GM19025 (cell line): ENCODE measurements at regions not wholly inside any gene's neighbourhood (a gene's known extent, or its start where the extent isn't known, plus 50 kb on each side); places are given as distances from the start of the nearest gene placed in this dataset.
"Not testable (repeated sequence)": the region's sequence is repeated elsewhere in the genome, so short reads cannot be mapped to it uniquely, and the experiment has no call there.

Source experiments
- ATAC-seq: cut with Tn5 transposase; IDR thresholded peaks from one replicate; pipeline ENCODE4 v1.9.1; 2021; ENCODE audit warnings: mild to moderate bottlenecking, low read depth, moderate library complexity; ENCODE audit not compliant: unreplicated experiment

DNA sequence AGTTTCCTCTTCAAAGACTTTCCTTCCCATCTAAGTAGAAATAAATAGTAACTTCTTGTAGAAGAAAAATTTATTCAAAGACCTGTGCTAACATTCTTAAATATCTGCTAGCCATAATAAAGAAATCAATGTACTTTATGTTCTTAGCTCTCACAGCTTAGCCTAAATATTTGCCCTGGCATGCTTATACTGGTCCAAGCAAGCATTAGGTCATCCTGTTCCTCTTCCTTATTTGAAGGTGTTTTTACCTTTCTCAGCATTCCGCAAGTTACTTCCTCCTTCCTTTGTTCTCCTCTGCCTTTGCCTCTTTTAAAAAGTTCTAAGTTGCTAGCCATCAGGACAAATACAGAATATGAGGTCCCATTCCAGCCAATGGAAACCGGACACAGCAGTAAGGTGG, 623.9 kb downstream of the EPM2A start:
- ATAC-seq = not testable (repeated sequence)

DNA sequence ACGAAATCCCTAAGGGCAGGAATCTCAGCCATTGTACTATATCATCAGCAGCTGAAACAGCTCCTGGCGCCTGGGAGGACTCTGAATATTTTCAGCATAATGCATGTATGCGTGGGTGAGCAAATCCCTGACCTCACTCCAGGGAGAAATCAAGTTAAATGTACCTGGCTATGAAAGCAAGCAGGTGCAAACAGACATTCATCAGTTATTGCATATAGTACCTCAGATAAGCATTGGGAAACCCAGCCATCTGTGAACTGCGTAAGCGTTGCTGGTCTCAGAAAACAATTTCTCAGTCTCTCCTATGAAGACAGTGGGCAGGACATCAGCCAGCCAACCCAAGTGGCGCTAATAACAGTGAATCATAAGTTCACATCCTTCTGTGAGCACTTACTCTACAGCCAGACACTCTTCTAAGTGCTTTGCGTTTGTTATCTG, 622.6 kb downstream of the EPM2A start:
- no peak for ATAC-seq

DNA sequence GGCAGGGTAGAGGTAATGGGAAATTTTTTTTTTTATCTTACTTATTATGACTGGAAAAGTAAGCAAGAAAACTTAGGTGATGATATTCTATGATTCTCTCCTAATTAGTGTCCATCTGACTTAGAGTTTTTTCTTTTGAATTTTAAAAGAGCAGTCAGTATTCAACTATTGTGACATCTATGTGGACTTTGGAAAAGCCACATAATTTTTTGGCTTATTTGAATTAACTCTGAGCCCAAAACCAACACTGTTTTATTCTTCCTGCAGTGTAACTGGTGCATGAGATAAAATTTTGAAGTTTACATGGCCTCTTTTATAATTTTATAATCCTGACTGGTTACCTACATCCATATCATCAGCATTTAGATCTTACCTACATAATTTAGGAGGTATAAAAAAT, 619.7 kb downstream of the EPM2A start:
- no peak for ATAC-seq

DNA sequence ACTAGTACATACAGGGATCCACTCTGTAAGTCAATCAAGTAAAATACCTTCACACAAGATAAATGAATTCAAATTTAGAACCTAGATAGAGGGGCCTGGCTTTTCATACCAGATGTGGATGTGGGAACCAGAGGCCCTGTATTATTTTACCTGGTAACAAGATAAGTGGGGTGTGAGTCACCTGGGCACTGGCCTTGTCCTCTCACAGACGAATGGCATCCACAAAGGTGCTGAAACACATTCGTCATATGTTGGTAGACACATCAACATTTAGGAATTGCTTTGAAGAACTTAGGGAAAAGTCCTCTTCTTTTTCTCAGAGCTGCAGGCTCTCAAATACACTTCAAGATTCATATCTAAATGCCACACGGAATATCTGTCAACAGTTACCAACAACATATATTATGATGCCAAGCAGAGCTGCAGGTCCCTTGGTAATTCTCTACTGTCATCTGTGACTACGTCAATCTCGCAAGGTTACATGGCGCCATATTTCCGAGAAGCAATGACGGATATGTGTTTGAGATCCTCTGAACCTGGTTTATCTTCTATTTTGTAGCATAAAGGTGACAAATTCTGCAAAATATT, 618.6 kb downstream of the EPM2A start:
- ATAC-seq = no peak

DNA sequence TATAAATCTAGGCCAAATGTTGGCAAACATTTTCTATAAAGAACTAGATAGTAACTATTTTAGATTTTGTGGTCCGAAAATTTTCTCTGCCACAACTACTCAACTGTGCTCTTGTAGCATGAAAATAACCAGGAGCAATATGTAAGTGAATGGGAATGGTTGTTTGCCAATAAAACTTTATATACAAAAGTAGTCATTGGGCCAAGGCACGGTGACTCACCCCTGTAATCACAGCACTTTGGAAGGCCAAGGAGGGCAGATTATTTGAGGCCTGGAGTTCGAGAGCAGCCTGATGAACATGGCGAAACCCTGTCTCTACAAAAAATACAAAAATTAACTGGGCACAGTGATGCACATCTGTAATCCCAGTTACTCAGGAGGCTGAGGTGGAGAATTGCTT, 617.1 kb downstream of the EPM2A start:
- no peak for ATAC-seq

DNA sequence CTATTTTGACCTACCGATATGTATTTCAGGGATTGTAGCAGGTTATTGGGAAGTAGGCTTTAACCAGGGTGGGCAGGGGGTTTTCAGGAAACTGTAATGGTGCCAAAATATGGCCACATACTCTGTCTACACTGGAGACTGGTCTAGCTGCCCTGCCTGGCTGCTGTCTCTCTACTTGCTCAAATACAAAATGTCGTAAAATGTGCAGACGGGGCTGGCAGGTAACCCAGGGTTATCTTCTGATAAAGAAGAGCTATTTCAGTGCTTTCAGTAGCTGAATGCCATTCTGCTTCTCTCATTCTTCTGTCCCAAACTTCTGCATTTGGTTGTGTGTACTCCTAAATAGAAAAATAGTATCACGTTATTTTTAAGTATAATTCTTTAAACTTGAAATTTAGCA, 616.2 kb downstream of the EPM2A start:
- ATAC-seq = no peak

DNA sequence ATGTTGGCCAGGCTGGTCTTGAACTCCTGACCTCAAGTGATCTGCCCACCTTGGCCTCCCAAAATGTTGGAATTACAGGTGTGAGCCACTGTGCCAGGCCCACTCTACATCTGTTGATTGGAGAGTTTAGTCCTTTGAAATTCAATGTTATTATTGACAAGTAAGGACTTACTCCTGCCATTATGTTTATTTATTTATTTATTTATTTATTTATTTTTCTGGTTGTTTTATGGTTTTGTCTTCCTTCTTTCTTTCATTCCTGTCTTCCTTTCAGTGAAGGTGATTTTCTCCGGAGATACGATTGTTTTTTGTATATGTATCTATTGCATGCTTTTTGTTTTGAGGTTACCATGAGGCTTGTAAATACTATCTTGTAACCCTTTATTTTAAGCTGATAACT, 602.6 kb downstream of the EPM2A start:
- ATAC-seq = no peak

DNA sequence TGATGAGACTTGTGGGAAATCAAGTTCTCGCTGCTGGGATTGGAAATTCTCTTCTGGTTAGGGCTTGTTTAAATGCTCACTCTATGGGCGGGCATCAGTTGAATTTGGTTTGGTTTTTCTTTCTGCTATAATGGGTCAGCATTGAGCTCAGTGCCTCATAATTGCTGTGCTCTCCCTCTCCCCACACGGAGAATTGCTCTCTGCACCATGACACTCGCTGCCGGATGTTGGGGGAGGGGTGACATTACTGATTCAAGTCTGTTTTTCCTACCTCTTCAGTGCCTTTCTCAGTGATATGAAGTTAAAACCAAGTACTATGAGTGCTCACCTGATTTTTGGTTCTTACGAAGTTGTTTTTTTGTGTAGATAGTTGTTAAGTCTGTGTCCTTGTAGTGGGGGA, 599.6 kb downstream of the EPM2A start:
- ATAC-seq = no peak

DNA sequence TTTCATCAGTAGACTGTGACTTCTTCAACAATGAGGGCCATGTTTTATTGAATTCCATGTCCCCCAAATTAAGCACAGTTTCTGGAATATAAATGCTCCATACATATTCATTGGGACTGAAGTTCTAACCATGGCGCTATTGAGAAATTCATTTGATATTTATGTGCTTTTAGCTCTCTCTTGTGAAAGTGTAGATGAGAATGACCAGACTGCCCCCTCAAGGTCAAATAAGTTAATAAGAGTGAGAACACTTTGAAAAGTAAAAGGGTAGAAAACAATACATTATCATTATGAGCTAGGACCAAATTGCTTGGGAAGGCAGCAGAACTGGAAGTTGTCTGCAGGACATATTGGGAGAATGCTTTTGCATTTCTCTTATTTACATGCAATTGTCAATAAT, 597.9 kb downstream of the EPM2A start:
- no peak for ATAC-seq

DNA sequence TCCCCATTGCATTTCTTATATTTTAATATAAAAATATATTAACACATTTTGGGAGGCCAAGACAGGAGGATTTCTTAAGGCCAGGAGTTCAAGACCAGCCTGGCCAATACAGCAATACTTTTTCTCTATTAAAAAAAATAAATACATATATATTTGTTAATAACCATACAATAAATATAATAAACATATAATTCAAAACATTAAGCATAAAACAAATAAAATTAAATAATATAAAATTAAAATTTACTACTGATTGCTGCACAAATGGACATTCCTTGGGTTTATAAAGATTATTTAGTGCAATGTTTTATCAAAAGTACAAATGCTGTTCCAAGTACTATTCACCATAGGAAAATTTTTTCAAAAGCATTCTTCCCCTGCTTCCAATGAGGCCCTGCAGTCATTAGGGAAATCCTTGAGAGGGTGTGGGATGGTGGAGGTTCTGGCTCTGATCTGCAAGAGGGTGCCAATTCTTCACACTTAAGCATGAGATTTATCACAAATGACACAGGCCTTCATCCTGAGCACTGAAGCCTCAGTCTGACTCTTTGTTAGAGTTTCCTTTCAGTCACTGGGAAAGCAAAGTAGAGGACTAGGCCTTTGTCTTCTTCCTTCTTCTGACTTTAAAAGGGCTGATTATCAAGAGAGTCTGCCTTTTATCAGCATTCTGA, 596.7 kb downstream of the EPM2A start:
- ATAC-seq = no peak

DNA sequence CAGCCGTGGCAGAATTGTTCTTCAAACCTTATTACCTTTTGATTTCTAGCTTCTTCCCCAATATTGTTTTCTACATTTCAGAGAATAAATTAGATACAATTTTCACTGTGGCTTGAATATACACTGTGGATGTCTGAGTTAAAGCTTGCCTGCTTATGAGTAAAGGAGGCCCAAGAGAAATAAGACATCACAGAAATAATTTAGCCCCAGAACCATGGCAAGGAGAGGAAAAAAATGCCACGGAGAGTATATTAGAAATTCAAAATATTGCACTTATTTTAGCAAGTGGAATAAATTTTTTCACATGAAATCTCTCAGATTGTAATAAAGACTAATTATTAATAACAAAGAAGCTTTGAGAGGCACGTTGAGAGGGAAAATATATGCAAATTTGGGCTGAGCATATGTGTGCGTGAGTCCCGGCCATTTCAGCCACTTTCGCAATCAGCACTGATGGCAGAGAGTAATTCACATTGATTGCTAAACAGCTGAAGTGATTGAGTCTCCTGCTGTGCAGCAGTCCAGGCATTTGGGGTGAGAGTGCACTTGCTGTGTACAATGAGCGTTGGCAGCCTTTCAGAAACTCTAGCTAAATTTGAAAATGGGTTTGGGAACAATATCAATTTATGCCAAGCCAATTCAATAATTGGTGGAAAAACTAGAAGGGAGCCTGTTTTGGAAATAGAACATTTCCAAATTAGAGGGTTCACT, 596.0 kb downstream of the EPM2A start:
- ATAC-seq = no peak

DNA sequence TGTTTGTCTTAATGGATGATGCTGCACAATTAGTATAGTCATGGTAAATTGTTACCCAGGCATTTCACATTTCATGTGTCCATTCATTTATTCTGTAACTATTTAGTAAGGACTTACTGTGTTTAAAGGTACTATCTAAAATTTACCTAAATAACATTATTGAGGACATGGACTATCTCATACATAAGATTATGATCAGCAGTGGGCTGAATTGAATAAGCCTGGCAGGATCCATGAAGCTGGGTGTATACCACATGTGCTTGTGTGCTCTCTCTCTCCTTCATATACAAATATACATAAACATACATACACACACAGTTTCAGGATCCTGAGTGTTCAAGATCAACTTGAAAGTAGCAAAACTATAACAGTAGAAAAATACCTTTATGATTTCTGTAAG, 595.4 kb downstream of the EPM2A start:
- ATAC-seq = no peak

DNA sequence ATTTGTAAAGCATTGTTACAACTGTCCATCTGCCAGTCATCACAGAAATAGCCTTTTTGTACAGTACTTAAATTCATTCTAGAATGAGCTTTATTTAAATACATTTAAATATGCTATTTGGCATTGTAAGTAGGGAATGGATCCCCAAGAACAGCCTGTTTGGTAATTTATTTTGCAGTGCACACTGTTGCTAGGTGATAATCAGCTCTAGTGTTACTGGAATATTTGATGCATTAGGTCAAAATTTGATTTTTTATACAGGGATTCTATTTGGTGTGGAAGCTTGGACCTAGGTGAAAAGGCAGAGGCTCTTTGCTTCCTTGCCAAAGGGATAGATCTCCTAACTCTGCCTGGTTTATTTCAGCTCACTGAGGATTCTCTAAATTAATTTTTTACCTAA, 593.7 kb downstream of the EPM2A start:
- no peak for ATAC-seq

DNA sequence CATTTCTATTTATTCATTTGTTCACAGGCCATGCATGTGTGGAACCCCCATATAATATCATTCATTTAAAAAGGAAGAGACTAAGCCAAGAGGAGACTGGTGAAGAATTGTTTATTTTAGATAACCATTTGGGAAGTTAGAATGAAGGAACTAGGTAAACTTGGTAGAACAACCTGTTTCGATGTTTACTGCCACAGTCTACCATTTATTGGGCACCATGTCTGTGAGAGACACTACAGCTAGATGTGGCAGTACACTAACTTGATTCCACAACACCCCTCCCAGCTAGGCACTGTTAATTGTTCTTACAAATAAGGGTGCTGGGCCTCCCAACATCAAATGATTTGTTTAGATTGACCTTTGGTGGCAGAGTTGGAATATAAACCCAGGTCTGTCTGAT, 592.4 kb downstream of the EPM2A start:
- ATAC-seq = no peak

DNA sequence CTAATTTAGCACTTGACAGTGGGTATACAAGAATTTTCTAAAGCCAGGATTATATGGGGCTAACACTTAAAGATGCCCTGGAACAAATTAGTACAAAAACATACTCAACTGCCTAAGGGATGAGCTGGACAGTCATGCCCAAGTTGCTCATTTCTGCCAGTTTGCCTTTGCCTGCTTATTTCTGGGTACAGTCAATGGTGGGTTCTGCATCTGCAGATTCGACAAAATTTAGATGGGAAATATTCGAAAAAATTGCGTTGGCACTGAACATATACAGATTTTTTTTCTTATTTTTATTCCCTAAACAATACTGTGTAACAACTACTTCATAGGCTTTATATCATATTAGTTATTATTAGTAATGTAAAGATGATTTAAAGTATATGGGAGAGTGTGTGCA, 591.9 kb downstream of the EPM2A start:
- no peak for ATAC-seq

DNA sequence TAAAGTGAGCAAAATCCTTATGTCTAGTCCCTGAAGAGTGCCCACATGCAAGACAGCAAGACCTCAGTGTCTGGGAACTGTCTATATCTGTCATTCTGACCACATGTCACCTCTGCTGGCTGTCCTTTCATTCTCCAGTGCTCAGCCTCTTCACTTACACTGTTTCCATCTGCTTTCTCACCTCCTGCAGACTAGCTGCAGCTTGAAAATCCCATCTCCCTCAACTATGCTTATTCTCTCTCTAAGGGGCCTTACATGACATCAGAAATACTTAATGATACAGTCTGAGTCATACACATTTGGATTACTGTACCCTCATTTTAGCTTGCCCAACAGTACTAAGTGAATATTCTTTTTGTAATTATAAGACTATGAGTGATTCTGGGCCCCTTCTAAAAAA, 587.8 kb downstream of the EPM2A start:
- ATAC-seq = no peak

DNA sequence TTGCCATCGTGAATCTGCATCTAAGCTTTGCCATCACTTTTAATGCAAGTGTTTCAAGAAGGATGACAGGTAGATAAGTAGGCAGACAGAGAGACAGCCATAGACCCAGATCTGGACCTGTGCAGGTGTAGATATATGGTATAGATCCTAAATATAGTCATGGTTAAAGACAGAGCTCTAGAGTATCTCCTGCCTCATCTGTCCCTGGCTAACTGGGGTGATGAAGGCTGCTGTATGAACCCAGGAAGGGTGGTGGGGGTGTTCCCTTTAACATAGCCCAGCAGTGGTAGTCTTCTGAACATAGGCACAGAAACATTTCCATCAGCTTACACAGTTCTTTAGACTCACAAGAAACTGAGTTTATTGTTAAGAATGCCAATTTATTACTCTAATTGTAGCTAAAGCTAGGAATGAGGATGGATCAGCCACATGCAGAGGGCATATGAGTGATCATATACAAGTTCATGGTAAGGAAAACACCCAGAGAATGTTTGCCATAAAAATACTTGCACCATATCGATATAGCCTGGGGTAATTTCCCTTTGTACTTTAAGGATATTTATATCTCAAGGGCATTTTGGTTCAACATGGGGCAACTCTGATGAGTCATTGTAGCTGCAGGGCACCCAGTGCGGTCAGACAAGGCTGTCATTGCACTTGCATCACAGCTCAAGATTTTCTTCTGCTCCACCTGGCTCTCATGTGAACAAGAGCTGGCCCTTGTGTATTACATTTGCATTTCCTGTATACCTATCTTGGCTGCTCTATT, 587.2 kb downstream of the EPM2A start:
- no peak for ATAC-seq

DNA sequence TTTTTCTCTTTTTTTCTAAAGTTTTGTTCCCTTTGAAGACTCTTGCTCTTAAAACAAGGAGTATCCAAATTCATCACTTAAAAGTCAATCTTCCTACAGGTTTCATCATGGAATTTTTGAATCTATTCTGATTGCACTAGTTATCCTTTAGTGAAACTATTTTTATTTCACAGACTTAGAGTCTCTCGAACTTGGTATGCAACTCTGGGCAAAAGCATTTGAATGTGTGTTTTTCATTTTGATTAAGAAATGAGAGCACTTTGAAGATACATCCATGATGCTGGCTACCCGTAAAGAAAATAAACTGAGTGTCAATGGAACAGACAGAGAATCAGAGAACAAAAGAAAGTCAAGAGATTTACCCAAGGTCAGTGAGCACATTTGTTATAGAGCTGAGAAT, 586.5 kb downstream of the EPM2A start:
- no peak for ATAC-seq

DNA sequence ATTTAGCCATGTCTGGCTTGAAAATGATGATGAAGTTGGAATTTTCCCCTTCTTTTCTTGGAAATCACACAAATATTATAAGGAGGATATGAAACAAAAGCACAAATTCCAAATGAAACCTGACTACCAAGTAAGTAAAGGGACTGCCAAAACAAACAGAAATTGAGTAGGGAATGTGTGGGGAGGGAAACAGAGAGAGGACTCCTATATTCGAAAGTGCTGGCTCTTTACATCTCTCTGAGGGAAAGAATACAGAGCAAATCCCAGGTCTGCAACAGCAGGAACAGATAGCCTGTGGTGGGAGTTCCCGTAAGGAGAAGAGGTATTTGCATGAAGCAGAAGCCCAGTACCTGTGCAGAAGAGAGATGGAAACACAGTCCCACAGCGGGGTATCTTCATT, 583.7 kb downstream of the EPM2A start:
- ATAC-seq = no peak

DNA sequence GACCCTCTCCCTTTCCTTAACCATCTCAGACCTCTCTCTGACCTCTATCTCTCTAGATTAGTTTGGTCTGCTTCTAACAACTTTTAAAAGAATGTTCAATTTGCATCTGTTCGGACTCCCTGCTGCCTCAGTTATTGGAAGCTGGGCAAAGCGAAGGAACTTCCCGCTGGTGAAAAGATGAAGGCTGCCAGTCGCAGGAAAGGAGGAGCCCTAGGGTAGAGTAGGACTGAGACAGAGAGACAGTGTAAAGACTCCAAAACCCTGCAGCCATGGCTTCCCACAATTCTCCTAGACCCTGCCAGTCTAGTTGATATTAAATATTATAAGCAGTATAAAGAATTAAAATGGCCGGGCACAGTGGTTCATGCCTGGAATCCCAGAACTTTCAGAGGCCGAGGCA, 581.8 kb downstream of the EPM2A start:
- ATAC-seq = no peak

DNA sequence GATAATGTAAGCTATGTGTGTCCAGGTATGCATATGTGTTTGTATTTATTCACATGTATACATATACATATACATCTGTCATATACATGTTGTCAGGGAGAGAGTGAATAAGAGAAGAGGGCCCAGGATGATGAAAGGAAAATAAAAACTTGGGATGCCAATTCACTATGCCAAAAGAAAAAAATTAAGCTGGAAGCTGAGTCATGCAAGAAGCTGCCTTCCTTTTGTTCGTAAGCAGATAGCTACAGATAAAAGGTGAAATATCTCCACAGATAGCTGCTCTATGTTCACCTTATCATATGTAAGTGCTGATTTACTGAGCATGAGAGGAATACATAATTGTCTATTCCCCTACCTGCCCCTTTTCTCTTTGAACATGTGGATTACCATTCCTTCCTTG, 579.9 kb downstream of the EPM2A start:
- no peak for ATAC-seq
